ENCODE measurements at regions not wholly inside any gene's neighbourhood (a gene's known extent, or its start where the extent isn't known, plus 50 kb on each side); places are given as distances from the start of the nearest gene placed in this dataset.

DNA sequence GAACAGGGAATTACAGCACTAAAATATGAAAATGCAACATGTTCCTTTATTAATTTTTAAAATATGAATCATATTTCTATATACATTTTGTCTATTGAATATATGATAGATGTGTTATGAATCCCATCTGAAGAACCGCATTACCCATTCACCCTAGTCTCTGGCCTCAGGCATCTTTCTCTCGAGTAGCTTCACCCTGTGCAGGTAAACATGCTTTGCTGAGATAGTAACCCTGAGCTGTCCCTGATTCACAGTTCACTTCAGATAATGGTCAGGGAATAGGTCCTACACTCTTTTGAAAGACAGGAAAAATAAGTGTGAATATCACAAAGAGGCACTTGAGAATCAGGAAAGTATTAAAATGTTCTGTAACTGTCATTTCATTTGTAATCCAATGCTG lies 766.8 kb downstream of the IRX1 start:
- TF ChIP-seq POLR2A (IDR thresholded peaks at IDR 0.05) = no peak
- no peak for TF ChIP-seq CTCF (IDR thresholded peaks at IDR 0.05)

Measured in thyroid gland (tissue), 4 donors.